H9 (cell line): ENCODE measurements at regions not wholly inside any gene's neighbourhood (a gene's known extent, or its start where the extent isn't known, plus 50 kb on each side); places are given as distances from the start of the nearest gene placed in this dataset.

ENCODE experiments used
- DNase-seq: peaks from one replicate; pipeline ENCODE4 v3.0.0-alpha.2; 2017
- H2AFZ ChIP-seq: one replicate; pipeline ENCODE4 v1.6.1; 2013; ENCODE audit warnings: mild to moderate bottlenecking, low read length, control low read depth, moderate library complexity
- H2AK5ac ChIP-seq: 2 replicates; pipeline ENCODE4 v1.6.1; 2013; ENCODE audit warnings: low read length, control low read depth, mixed read lengths; ENCODE audit not compliant: insufficient read length
- H2BK120ac ChIP-seq: one replicate; pipeline ENCODE4 v1.6.1; 2013; ENCODE audit warnings: low read depth, mild to moderate bottlenecking, low read length, control low read depth, inconsistent platforms; ENCODE audit not compliant: poor library complexity, severe bottlenecking
- H2BK12ac ChIP-seq: 2 replicates; pipeline ENCODE4 v1.6.1; 2013; ENCODE audit warnings: low read length, control low read depth, mixed read lengths, low read depth; ENCODE audit not compliant: insufficient read length
- H2BK15ac ChIP-seq: 2 replicates; pipeline ENCODE4 v1.6.1; 2013; ENCODE audit warnings: low read depth, low read length, control low read depth
- H2BK20ac ChIP-seq: one replicate; pipeline ENCODE4 v1.6.1; 2013; ENCODE audit warnings: low read depth, mild to moderate bottlenecking, low read length, control low read depth, inconsistent platforms; ENCODE audit not compliant: poor library complexity, severe bottlenecking
- H2BK5ac ChIP-seq: 2 replicates; pipeline ENCODE4 v1.6.1; 2013; ENCODE audit warnings: low read length, control low read depth, mixed read lengths; ENCODE audit not compliant: insufficient read length
- H3K14ac ChIP-seq: 2 replicates; pipeline ENCODE4 v1.6.1; 2013; ENCODE audit warnings: low read length, control low read depth; ENCODE audit not compliant: insufficient read depth
- H3K18ac ChIP-seq: 2 replicates; pipeline ENCODE4 v1.6.1; 2013; ENCODE audit warnings: low read depth, mild to moderate bottlenecking, mixed read lengths, low read length, control low read depth; ENCODE audit not compliant: insufficient read length
- H3K23ac ChIP-seq: 2 replicates; pipeline ENCODE4 v1.6.1; 2013; ENCODE audit warnings: low read length, control low read depth, mixed read lengths, low read depth; ENCODE audit not compliant: insufficient read length
- H3K23me2 ChIP-seq: 2 replicates; pipeline ENCODE4 v1.6.1; 2013; ENCODE audit warnings: low read depth, mild to moderate bottlenecking, mixed read lengths, low read length, control low read depth; ENCODE audit not compliant: insufficient read length, poor library complexity, severe bottlenecking
- H3K27ac ChIP-seq: 2 replicates; pipeline ENCODE4 v1.5.1; 2013; ENCODE audit warnings: low read length, control low read depth, mixed read lengths, low read depth; ENCODE audit not compliant: insufficient read length
- H3K27me3 ChIP-seq: 2 replicates; pipeline ENCODE4 v1.6.1; 2013; ENCODE audit warnings: low read length, control low read depth, inconsistent platforms; ENCODE audit not compliant: insufficient read depth
- H3K4ac ChIP-seq: 2 replicates; pipeline ENCODE4 v1.6.1; 2013; ENCODE audit warnings: low read depth, mild to moderate bottlenecking, control low read depth, inconsistent platforms, low read length, moderate library complexity
- H3K4me1 ChIP-seq: 2 replicates; pipeline ENCODE4 v1.6.1; 2013; ENCODE audit warnings: low read length, control low read depth, inconsistent platforms; ENCODE audit not compliant: insufficient read depth
- H3K4me2 ChIP-seq: 2 replicates; pipeline ENCODE4 v1.6.1; 2013; ENCODE audit warnings: low read length, control low read depth, mixed read lengths; ENCODE audit not compliant: insufficient read length, insufficient read depth
- H3K56ac ChIP-seq: 2 replicates; pipeline ENCODE4 v1.6.1; 2013; ENCODE audit warnings: low read depth, mild to moderate bottlenecking, mixed read lengths, low read length, control low read depth; ENCODE audit not compliant: insufficient read length
- H3K79me1 ChIP-seq: 2 replicates; pipeline ENCODE4 v1.6.1; 2013; ENCODE audit warnings: low read depth, mild to moderate bottlenecking, moderate library complexity, low read length, control low read depth, inconsistent platforms; ENCODE audit not compliant: insufficient read depth, poor library complexity, severe bottlenecking
- H3K79me2 ChIP-seq: 2 replicates; pipeline ENCODE4 v1.6.1; 2013; ENCODE audit warnings: low read length, control low read depth, inconsistent platforms; ENCODE audit not compliant: insufficient read depth
- H3K9ac ChIP-seq: 2 replicates; pipeline ENCODE4 v1.6.1; 2013; ENCODE audit warnings: low read length, control low read depth, mixed read lengths; ENCODE audit not compliant: insufficient read length; ENCODE audit errors: extremely low read depth
- H3K9me3 ChIP-seq: one replicate; pipeline ENCODE4 v1.6.1; 2013; ENCODE audit warnings: low read depth, low read length, inconsistent platforms; ENCODE audit not compliant: control insufficient read depth
- H3T11ph ChIP-seq: one replicate; pipeline ENCODE4 v1.6.1; 2013; ENCODE audit warnings: mild to moderate bottlenecking, low read length, control low read depth, inconsistent platforms
- H4K20me1 ChIP-seq: one replicate; pipeline ENCODE4 v1.6.1; 2013; ENCODE audit not compliant: control insufficient read depth, insufficient read length, insufficient read depth
- H4K5ac ChIP-seq: 2 replicates; pipeline ENCODE4 v1.6.1; 2013; ENCODE audit warnings: low read depth, mild to moderate bottlenecking, mixed read lengths, low read length, control low read depth; ENCODE audit not compliant: insufficient read length
- H4K8ac ChIP-seq: replicated peaks from 2 replicates; pipeline ENCODE4 v1.6.1; 2013; ENCODE audit warnings: low read length, control low read depth, mixed read lengths, low read depth; ENCODE audit not compliant: insufficient read length
- H4K91ac ChIP-seq: 2 replicates; pipeline ENCODE4 v1.6.1; 2013; ENCODE audit warnings: low read depth, mild to moderate bottlenecking, moderate library complexity, mixed read lengths, low read length, control low read depth; ENCODE audit not compliant: insufficient read length
- H3K27ac Mint-ChIP-seq, 3 experiments: 2 replicates in 2 of 3; 3 replicates in 1 of 3; pipeline ENCODE4 v1.8.0; 2020 to 2021; ENCODE audit warnings: mixed read lengths in 3 of 3, mild to moderate bottlenecking in 1 of 3, moderate library complexity in 1 of 3
- H3K27me3 Mint-ChIP-seq: 2 replicates; pipeline ENCODE4 v1.8.0; 2021; ENCODE audit warnings: low read depth, mild to moderate bottlenecking, moderate library complexity, mixed read lengths
- H3K36me3 Mint-ChIP-seq, 3 experiments: 2 replicates in 2 of 3; 3 replicates in 1 of 3; pipeline ENCODE4 v1.8.0; 2020 to 2021; ENCODE audit warnings: low read depth in 3 of 3, mixed read lengths in 3 of 3; ENCODE audit not compliant: insufficient read depth in 1 of 3
- H3K4me1 Mint-ChIP-seq, 2 experiments: 2 replicates each; pipeline ENCODE4 v1.8.0; 2020; ENCODE audit warnings: mixed read lengths in 2 of 2
- H3K4me3 Mint-ChIP-seq, 2 experiments: 2 replicates in 1 of 2; 3 replicates in 1 of 2; pipeline ENCODE4 v1.8.0; 2020 to 2021; ENCODE audit warnings: mild to moderate bottlenecking in 2 of 2, mixed read lengths in 2 of 2, moderate library complexity in 1 of 2
- H3K9me3 Mint-ChIP-seq, 2 experiments: 2 replicates in 1 of 2; 3 replicates in 1 of 2; pipeline ENCODE4 v1.8.0; 2020; ENCODE audit warnings: mild to moderate bottlenecking in 2 of 2, mixed read lengths in 2 of 2, moderate library complexity in 1 of 2
- CTCF ChIP-seq: fragments of 200-600 bp; sonication (generic); conservative IDR thresholded peaks from 3 replicates; pipeline ENCODE4 v1.8.0; 2021; ENCODE audit warnings: antibody characterized with exemption, mild to moderate bottlenecking
- WGBS: extraction: QIAGEN DNeasy Blood & Tissue Kit; methylation state at CpG from one replicate; pipeline ENCODE4 v1.1.7; 2013; ENCODE audit warnings: missing lambda C conversion rate, low lambda C conversion rate, mixed read lengths; ENCODE audit not compliant: insufficient read length; ENCODE audit errors: extremely low coverage; 5-methylcytosine and 5-hydroxymethylcytosine counted together

- Histone ChIP-seq H2BK15ac (no peak overlapping the region), H3K27ac (no peak overlapping the region), H3K79me1 (no peaks in the 10 kb centered on the region), H3K23me2 (no peaks in the 10 kb centered on the region), H2AK5ac (no peak overlapping the region), H2AFZ (no peak overlapping the region), H4K8ac (no peak overlapping the region), H3K27me3 (no peaks in the 10 kb centered on the region), H2BK20ac (no peak overlapping the region), H3K79me2 (no peaks in the 10 kb centered on the region), H3K23ac (no peak overlapping the region), H3K18ac (no peak overlapping the region), H3K4ac (no peak overlapping the region), H3K14ac (no peak overlapping the region), H3K9ac (no peak overlapping the region), H4K20me1 (no peaks in the 10 kb centered on the region), H3K9me3 (no peaks in the 10 kb centered on the region), H3K4me1 (no peaks in the 10 kb centered on the region), H3K56ac (no peak overlapping the region), H3T11ph (no peak overlapping the region), H2BK5ac (no peak overlapping the region), H2BK12ac (no peak overlapping the region), H2BK120ac (no peak overlapping the region), H4K91ac (no peak overlapping the region), H3K4me2 (no peak overlapping the region), H4K5ac (no peak overlapping the region)
- DNase-seq = no peak
- Mint-ChIP-seq H3K4me1 (peaks cover 10 to 11% of the 10 kb centered on the region in 2 experiments), H3K27ac (no peak overlapping the region; a peak in 1 of 7 replicates), H3K4me3 (no peak overlapping the region), H3K9me3 (no peaks in the 10 kb centered on the region), H3K36me3 (no peaks in the 10 kb centered on the region), H3K27me3 (no peaks in the 10 kb centered on the region)
- no CpG with 5 or more reads among the region's 5 CpGs for WGBS
- no peak for TF ChIP-seq CTCF
These were observed 469.8 kb downstream of the BCAT1 start for GRCh38 chr12:24479131-24479530.
